AG10803 (cell line): ENCODE measurements at regions not wholly inside any gene's neighbourhood (a gene's known extent, or its start where the extent isn't known, plus 50 kb on each side); places are given as distances from the start of the nearest gene placed in this dataset.
"Not testable (repeated sequence)": the region's sequence is repeated elsewhere in the genome, so short reads cannot be mapped to it uniquely, and the experiment has no call there.

ENCODE experiments used
- DNase-seq: peaks from one replicate; pipeline ENCODE4 v3.0.0; 2010; ENCODE audit warnings: low read depth
- H3K4me3 ChIP-seq: 2 replicates; pipeline ENCODE4 v1.5.1; 2011; ENCODE audit warnings: mild to moderate bottlenecking, low read length, control low read depth
- CTCF ChIP-seq: conservative IDR thresholded peaks from 2 replicates; pipeline ENCODE4 v1.5.1; 2011; ENCODE audit warnings: mild to moderate bottlenecking, low read length, control low read depth, inconsistent platforms

- no peak overlapping the region for H3K4me3 ChIP-seq
- TF ChIP-seq CTCF = no peak
- no peak for DNase-seq
Measured at GRCh38 chr7:80302078-80302477, 167.4 kb downstream of the GNAI1 start.

GRCh38 chr7:80298201-80298600 is 163.6 kb downstream of the GNAI1 start:
- DNase-seq = peak; percentile 22
- no peak overlapping the region for H3K4me3 ChIP-seq
- no peak for TF ChIP-seq CTCF

GRCh38 chr7:80294346-80294745 is 159.7 kb downstream of the GNAI1 start:
- no peak for TF ChIP-seq CTCF
- H3K4me3 ChIP-seq = no peak overlapping the region
- DNase-seq = peak; percentile 61

GRCh38 chr7:80292634-80293033 is 158.0 kb downstream of the GNAI1 start:
- H3K4me3 ChIP-seq, DNase-seq: not testable (repeated sequence)

GRCh38 chr7:80288175-80289122 is 153.8 kb downstream of the GNAI1 start:
- no peak overlapping the region for H3K4me3 ChIP-seq
- no peak; the same call in 1 of the 2 replicates for TF ChIP-seq CTCF
- no peak for DNase-seq

GRCh38 chr7:80287400-80288174 is 153.0 kb downstream of the GNAI1 start:
- TF ChIP-seq CTCF = no peak
- no peak overlapping the region for H3K4me3 ChIP-seq
- DNase-seq = no peak

- no peak for DNase-seq
- no peak overlapping the region for H3K4me3 ChIP-seq
- no peak for TF ChIP-seq CTCF
Measured at GRCh38 chr7:80286611-80287010, 152.0 kb downstream of the GNAI1 start.
